Activated T-cell treated with anti-CD3 and anti-CD28 coated beads for 48 hours (primary cell): ENCODE measurements at regions not wholly inside any gene's neighbourhood (a gene's known extent, or its start where the extent isn't known, plus 50 kb on each side); places are given as distances from the start of the nearest gene placed in this dataset.

ENCODE experiments used
- DNase-seq: peaks from one replicate; pipeline ENCODE4 v3.0.0-alpha.2; 2020; ENCODE audit warnings: low read depth

- no peak for DNase-seq
Observed at GRCh38 chr15:47212222-47213010, 504.9 kb upstream of the SEMA6D start.

GRCh38 chr15:47213883-47214282, 503.4 kb upstream of the SEMA6D start:
- DNase-seq: no peak

- DNase-seq: no peak
Observed at GRCh38 chr15:47218295-47218694, 499.0 kb upstream of the SEMA6D start.

- no peak for DNase-seq
Observed at GRCh38 chr15:47244361-47244760, 472.9 kb upstream of the SEMA6D start.

- no peak for DNase-seq
Observed at GRCh38 chr15:47246317-47246716, 471.0 kb upstream of the SEMA6D start.

- DNase-seq: no peak
Observed at GRCh38 chr15:47258521-47258920, 458.8 kb upstream of the SEMA6D start.

- no peak for DNase-seq
Observed at GRCh38 chr15:47265686-47266085, 451.6 kb upstream of the SEMA6D start.

- DNase-seq: no peak
Observed at GRCh38 chr15:47266566-47266965, 450.7 kb upstream of the SEMA6D start.

GRCh38 chr15:47273864-47274263, 443.4 kb upstream of the SEMA6D start:
- no peak for DNase-seq

GRCh38 chr15:47283246-47283645, 434.1 kb upstream of the SEMA6D start:
- DNase-seq: no peak

- DNase-seq: no peak
Observed at GRCh38 chr15:47288794-47289193, 428.5 kb upstream of the SEMA6D start.

GRCh38 chr15:47289656-47290055, 427.6 kb upstream of the SEMA6D start:
- DNase-seq: no peak

- DNase-seq: no peak
Observed at GRCh38 chr15:47291767-47292166, 425.5 kb upstream of the SEMA6D start.

GRCh38 chr15:47292638-47293190, 424.6 kb upstream of the SEMA6D start:
- DNase-seq: no peak

- no peak for DNase-seq
Observed at GRCh38 chr15:47293466-47294162, 423.7 kb upstream of the SEMA6D start.

GRCh38 chr15:47294765-47295259, 422.5 kb upstream of the SEMA6D start:
- DNase-seq: no peak

GRCh38 chr15:47296881-47297280, 420.4 kb upstream of the SEMA6D start:
- DNase-seq: no peak

GRCh38 chr15:47299846-47300434, 417.4 kb upstream of the SEMA6D start:
- no peak for DNase-seq

GRCh38 chr15:47300596-47300995, 416.7 kb upstream of the SEMA6D start:
- no peak for DNase-seq

GRCh38 chr15:47301481-47301880, 415.8 kb upstream of the SEMA6D start:
- DNase-seq: no peak

- no peak for DNase-seq
Observed at GRCh38 chr15:47304656-47305055, 412.6 kb upstream of the SEMA6D start.

GRCh38 chr15:47312161-47312560, 405.1 kb upstream of the SEMA6D start:
- no peak for DNase-seq
